Activated T-cell treated with anti-CD3 and anti-CD28 coated beads, Interleukin-2, amount 50 U/mL, for 48 hours (primary cell): ENCODE measurements at regions not wholly inside any gene's neighbourhood (a gene's known extent, or its start where the extent isn't known, plus 50 kb on each side); places are given as distances from the start of the nearest gene placed in this dataset.
A peak's percentile ranks its signal among the peaks of the same experiment; 100 is the strongest.
"Not testable (repeated sequence)": the region's sequence is repeated elsewhere in the genome, so short reads cannot be mapped to it uniquely, and the experiment has no call there.

Experiments used
- DNase-seq, 2 experiments: peaks; one replicate each; pipeline ENCODE4 v3.0.0-alpha.2; 2020

GRCh38 chr13:18618442-18618841 lies 563.2 kb downstream of the TUBA3C start:
- DNase-seq = not testable (repeated sequence)

GRCh38 chr13:18610476-18610875 lies 571.1 kb downstream of the TUBA3C start:
- DNase-seq = not testable (repeated sequence)

GRCh38 chr13:18609371-18609770 lies 572.3 kb downstream of the TUBA3C start:
- DNase-seq = not testable (repeated sequence)

- DNase-seq = not testable (repeated sequence)
Measured at GRCh38 chr13:18608851-18609250, 572.8 kb downstream of the TUBA3C start.

GRCh38 chr13:18600366-18600765 lies 581.3 kb downstream of the TUBA3C start:
- DNase-seq = not testable (repeated sequence)

GRCh38 chr13:18599791-18600211 lies 581.8 kb downstream of the TUBA3C start:
- DNase-seq = peak; percentile 24 to 40

GRCh38 chr13:18598543-18598942 lies 583.1 kb downstream of the TUBA3C start:
- DNase-seq = not testable (repeated sequence)

- DNase-seq = not testable (repeated sequence)
Measured at GRCh38 chr13:18597940-18598339, 583.7 kb downstream of the TUBA3C start.

GRCh38 chr13:18577103-18577502 lies 604.5 kb downstream of the TUBA3C start:
- DNase-seq = not testable (repeated sequence)

- DNase-seq = not testable (repeated sequence)
Measured at GRCh38 chr13:18567890-18568289, 613.7 kb downstream of the TUBA3C start.
